B cell (primary cell): ENCODE measurements at regions not wholly inside any gene's neighbourhood (a gene's known extent, or its start where the extent isn't known, plus 50 kb on each side); places are given as distances from the start of the nearest gene placed in this dataset.

Experiments
- ATAC-seq: fragments of 200-7000 bp; cut with Tn5 transposase; one replicate; pipeline ENCODE4 v1.10.0; 2021; ENCODE audit warnings: low read depth, mild to moderate bottlenecking, moderate number of reproducible peaks, moderate library complexity
- CTCF ChIA-PET: fragments of 350-600 bp; sonication (Branson Sonifier 250); formaldehyde crosslinking; loops from one replicate; lab custom pipeline; 2021; ENCODE audit warnings: antibody characterized with exemption, inconsistent platforms; lab: Charles Lee
- POLR2A ChIA-PET: fragments of 350-600 bp; sonication (Branson Sonifier 250); formaldehyde crosslinking; loops from one replicate; lab custom pipeline; 2021; ENCODE audit warnings: antibody characterized with exemption; lab: Charles Lee
- DNase-seq: peaks from one replicate; pipeline ENCODE4 v3.0.0; 2013
- H2AFZ ChIP-seq: 2 replicates; pipeline ENCODE4 v1.6.1; 2012; ENCODE audit warnings: mild to moderate bottlenecking, low read depth, low read length; ENCODE audit not compliant: insufficient read depth, poor library complexity, severe bottlenecking
- H3K27ac ChIP-seq, 2 donors: 1 replicate in 1 of 2; 2 replicates in 1 of 2; pipeline ENCODE4 v1.5.1; 2012 to 2013; ENCODE audit warnings: low read length in 2 of 2, mild to moderate bottlenecking in 2 of 2, moderate library complexity in 1 of 2
- H3K27me3 ChIP-seq, 4 experiments: fragments of 200-600 bp in 1 of 4; sonication (generic) in 1 of 4; replicated peaks in 1 of 4; 1 replicate in 2 of 4; 2 replicates in 2 of 4; pipeline versions ENCODE4 v1.6.1 to v1.7.0; 2013 to 2016; ENCODE audit warnings: low read length in 3 of 4, mild to moderate bottlenecking in 2 of 4, mixed read lengths in 1 of 4, moderate library complexity in 1 of 4; ENCODE audit not compliant: insufficient read depth in 4 of 4, control insufficient read depth in 3 of 4; ENCODE audit errors: control extremely low read depth in 1 of 4
- H3K36me3 ChIP-seq, 2 experiments: replicated peaks in 1 of 2; 1 replicate in 1 of 2; 2 replicates in 1 of 2; pipeline versions ENCODE4 v1.6.1 to v1.7.1; 2013; ENCODE audit warnings: low read length in 1 of 2; ENCODE audit not compliant: insufficient read depth in 2 of 2, control insufficient read depth in 1 of 2; ENCODE audit errors: control extremely low read depth in 1 of 2, extremely low read depth in 1 of 2
- H3K4me1 ChIP-seq, 2 donors: fragments of 200-600 bp in 1 of 2; sonication (generic) in 1 of 2; 1 replicate in 1 of 2; 2 replicates in 1 of 2; pipeline versions ENCODE4 v1.5.1 to v1.6.1; 2013 to 2017; ENCODE audit warnings: low read length in 2 of 2; ENCODE audit not compliant: control insufficient read depth in 2 of 2, insufficient read depth in 2 of 2
- H3K4me2 ChIP-seq: replicated peaks from 2 replicates; pipeline ENCODE3; 2012; ENCODE audit warnings: mild to moderate bottlenecking, low read depth, low read length; ENCODE audit not compliant: poor library complexity, severe bottlenecking
- H3K4me3 ChIP-seq, 5 experiments: fragments of 200-600 bp in 1 of 5; sonication (generic) in 1 of 5; 1 replicate in 3 of 5; 2 replicates in 2 of 5; pipeline versions ENCODE4 v1.5.1 to v1.7.0; 2011 to 2016; ENCODE audit warnings: low read length in 4 of 5, mild to moderate bottlenecking in 4 of 5, low read depth in 2 of 5, control low read depth in 1 of 5, moderate library complexity in 1 of 5; ENCODE audit not compliant: insufficient read depth in 1 of 5; ENCODE audit errors: control extremely low read depth in 1 of 5, extremely low read depth in 1 of 5
- H3K79me2 ChIP-seq: fragments of 200-600 bp; sonication (generic); one replicate; pipeline ENCODE4 v1.6.0; 2016; ENCODE audit warnings: low read length; ENCODE audit not compliant: control insufficient read depth, insufficient read depth
- H3K9ac ChIP-seq: fragments of 200-600 bp; sonication (generic); 2 replicates; pipeline ENCODE4 v1.6.1; 2017; ENCODE audit warnings: mild to moderate bottlenecking, low read length, moderate library complexity
- H3K9me3 ChIP-seq, 3 donors: one replicate each; pipeline versions ENCODE4 v1.6.1 to v1.7.1; 2013; ENCODE audit warnings: low read length in 2 of 3; ENCODE audit not compliant: control insufficient read depth in 2 of 3, insufficient read depth in 1 of 3; ENCODE audit errors: control extremely low read depth in 1 of 3
- H4K20me1 ChIP-seq: 2 replicates; pipeline ENCODE4 v1.6.0; 2012; ENCODE audit warnings: mild to moderate bottlenecking, low read length; ENCODE audit not compliant: insufficient read depth, control insufficient read depth, poor library complexity, severe bottlenecking
- H3K27ac Mint-ChIP-seq: one replicate; pipeline ENCODE4 v1.8.0; 2021; ENCODE audit warnings: mixed read lengths
- H3K27me3 Mint-ChIP-seq: one replicate; pipeline ENCODE4 v1.8.0; 2021; ENCODE audit warnings: mixed read lengths
- H3K4me1 Mint-ChIP-seq: one replicate; pipeline ENCODE4 v1.8.0; 2021; ENCODE audit warnings: mixed read lengths
- H3K4me3 Mint-ChIP-seq: one replicate; pipeline ENCODE4 v1.8.0; 2021; ENCODE audit warnings: mixed read lengths
- H3K9me3 Mint-ChIP-seq: one replicate; pipeline ENCODE4 v1.8.0; 2022; ENCODE audit warnings: mixed read lengths; ENCODE audit not compliant: insufficient read depth
- CTCF ChIP-seq: fragments of 200-600 bp; IDR thresholded peaks from one replicate; pipeline ENCODE4 v1.8.0; 2022; ENCODE audit warnings: antibody characterized with exemption, mild to moderate bottlenecking
- EZH2 ChIP-seq: IDR thresholded peaks from 2 replicates; pipeline ENCODE4 v1.6.1; 2012; ENCODE audit warnings: borderline replicate concordance, low read depth, mild to moderate bottlenecking, moderate library complexity, low read length; ENCODE audit not compliant: insufficient read depth, poor library complexity, severe bottlenecking
- WGBS: methylation state at CpG from one replicate; pipeline ENCODE4 v1.1.5; 2013; ENCODE audit warnings: missing lambda C conversion rate; ENCODE audit not compliant: insufficient coverage; 5-methylcytosine and 5-hydroxymethylcytosine counted together
- intact Hi-C: fragments of 100-400 bp; cut with micrococcal nuclease; formaldehyde crosslinking; loops from one replicate; pipeline ENCODE4 v1.10.0; 2022

DNA sequence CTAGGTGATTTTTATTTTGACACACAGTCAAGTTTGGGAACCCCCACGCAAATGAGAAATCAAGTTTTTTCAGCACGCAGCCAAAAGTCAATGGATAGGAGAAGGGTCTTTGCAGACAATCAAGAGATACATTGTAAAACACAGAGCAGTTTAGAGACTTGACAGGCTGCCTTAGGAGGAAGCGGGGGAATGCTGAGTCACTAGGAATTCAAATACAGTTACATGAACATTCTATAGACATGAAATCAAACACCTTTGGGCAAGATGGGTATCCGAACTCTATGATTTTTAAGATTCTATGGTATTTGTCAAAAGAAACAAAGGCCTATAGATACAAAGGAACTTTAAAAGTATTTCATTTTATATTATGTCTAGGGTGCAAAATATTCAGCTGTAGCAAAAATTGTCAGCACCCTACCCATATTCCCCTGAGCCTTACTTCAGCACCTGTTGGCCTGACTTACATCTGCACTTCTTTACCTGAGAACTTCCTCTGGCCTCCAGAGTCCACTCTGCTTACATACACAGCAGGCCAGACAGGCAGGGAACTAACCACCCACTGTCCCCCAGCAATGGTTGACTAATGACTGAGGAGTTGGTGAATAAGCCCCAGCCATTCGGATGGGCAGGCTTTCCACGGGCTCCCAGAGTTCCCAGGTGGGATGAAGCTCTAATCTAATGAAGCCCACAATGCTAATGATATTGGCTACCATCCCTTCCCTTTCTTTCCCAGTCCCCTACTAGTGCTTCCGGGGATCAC, 289.3 kb upstream of the RORA start:
- Mint-ChIP-seq H3K9me3 (no peaks in the 10 kb centered on the region), H3K4me3 (no peak overlapping the region), H3K27me3 (no peaks in the 10 kb centered on the region), H3K4me1 (peaks cover 1% of the 10 kb centered on the region), H3K27ac (no peak overlapping the region)
- TF ChIP-seq EZH2 (no peak), CTCF (no peak)
- Histone ChIP-seq H3K27me3 (no peaks in the 10 kb centered on the region), H3K36me3 (no peaks in the 10 kb centered on the region), H3K79me2 (no peaks in the 10 kb centered on the region), H3K4me3 (no peak overlapping the region), H3K9ac (no peak overlapping the region), H3K27ac (no peak overlapping the region), H2AFZ (no peak overlapping the region), H4K20me1 (no peaks in the 10 kb centered on the region), H3K4me1 (no peaks in the 10 kb centered on the region), H3K4me2 (no peak overlapping the region), H3K9me3 (no peaks in the 10 kb centered on the region)
- intact Hi-C loops: no loop called here
- ATAC-seq (no peak), DNase-seq (no peak)
- CTCF ChIA-PET: no interaction called here
- POLR2A ChIA-PET: no interaction called here
- WGBS: 95% methylated on average over 5 of the region's 7 CpGs

DNA sequence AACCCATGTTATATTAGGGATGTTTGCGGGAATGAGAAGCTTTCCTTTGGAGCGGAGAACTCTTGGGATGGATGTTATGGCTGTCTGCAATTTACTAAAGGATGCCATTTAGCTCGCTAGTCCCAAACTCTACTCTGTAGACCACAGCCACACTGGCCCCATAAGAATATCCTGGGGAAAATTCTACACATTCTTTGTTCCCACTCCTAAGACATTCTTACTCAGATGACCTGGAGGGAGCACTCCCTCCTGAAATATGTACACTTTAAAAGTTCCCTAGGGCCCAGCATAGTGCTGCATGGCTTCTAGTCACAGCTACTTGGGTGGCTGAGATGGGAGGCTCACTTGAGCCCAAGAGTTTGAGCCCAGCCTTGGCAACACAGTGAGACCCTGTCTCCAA, 288.7 kb upstream of the RORA start:
- CTCF ChIA-PET: no interaction called here
- 80% methylated on average over 1 of the region's 3 CpGs for WGBS

More for the DNA sequence above, 288.7 kb upstream of the RORA start:
- intact Hi-C loops: no loop called here
- Mint-ChIP-seq H3K27me3 (no peaks in the 10 kb centered on the region), H3K4me3 (no peak overlapping the region), H3K27ac (no peak overlapping the region), H3K4me1 (no peaks in the 10 kb centered on the region), H3K9me3 (no peaks in the 10 kb centered on the region)
- H3K9ac ChIP-seq: no peak overlapping the region
- no peaks in the 10 kb centered on the region for H3K4me1 ChIP-seq
- DNase-seq (no peak), ATAC-seq (no peak)
- H3K79me2 ChIP-seq: no peaks in the 10 kb centered on the region
- no peaks in the 10 kb centered on the region for H3K36me3 ChIP-seq
- H3K27me3 ChIP-seq: no peaks in the 10 kb centered on the region
- H3K9me3 ChIP-seq: no peaks in the 10 kb centered on the region
- no peak overlapping the region for H3K4me3 ChIP-seq
- no peaks in the 10 kb centered on the region for H4K20me1 ChIP-seq
- no peak overlapping the region for H3K27ac ChIP-seq
- POLR2A ChIA-PET: no interaction called here
- H2AFZ ChIP-seq: no peak overlapping the region
- H3K4me2 ChIP-seq: no peak overlapping the region
- TF ChIP-seq CTCF (no peak), EZH2 (no peak)
